ENCODE measurements at regions not wholly inside any gene's neighbourhood (a gene's known extent, or its start where the extent isn't known, plus 50 kb on each side); places are given as distances from the start of the nearest gene placed in this dataset.

DNA sequence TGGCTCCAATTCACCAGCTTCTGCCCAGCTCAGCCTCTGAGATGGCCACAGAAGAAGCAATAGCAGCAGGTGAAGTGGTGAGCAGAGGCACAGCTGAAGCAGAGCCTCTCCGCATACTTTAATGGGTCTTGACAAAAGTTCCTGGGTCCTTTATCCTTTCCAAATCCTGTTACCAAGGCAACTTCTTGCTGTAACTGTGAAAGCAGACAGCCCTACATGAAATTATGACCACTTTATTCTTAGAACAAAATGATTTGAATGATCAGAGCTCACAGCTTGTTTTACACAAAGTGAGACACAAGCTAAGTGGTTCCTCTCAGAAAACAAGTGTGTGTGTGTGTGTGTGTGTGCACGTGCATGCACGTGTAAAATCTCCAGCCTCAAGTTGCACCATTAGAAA is 245.6 kb downstream of the HTR7 start:
- no peak for DNase-seq

DNA sequence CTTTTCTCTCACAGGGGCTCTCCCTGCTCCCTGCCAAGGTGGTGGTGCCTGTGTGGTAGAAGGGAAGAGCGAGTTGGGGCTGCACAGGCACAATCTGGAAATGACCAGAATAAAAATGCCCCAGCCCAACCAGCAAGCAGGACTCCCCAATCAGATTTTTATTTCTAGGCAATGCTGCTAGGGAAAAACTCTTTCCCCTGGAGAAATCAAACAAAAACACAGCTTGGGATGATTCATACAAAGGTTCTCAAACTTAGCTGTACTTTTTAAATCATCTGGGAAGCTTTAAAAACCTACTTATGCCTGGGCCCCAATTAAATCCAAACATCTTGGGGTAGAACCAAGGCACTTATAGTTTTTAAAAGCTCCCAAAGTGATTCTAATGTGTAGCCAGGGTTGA is 243.2 kb downstream of the HTR7 start:
- no peak for DNase-seq

DNA sequence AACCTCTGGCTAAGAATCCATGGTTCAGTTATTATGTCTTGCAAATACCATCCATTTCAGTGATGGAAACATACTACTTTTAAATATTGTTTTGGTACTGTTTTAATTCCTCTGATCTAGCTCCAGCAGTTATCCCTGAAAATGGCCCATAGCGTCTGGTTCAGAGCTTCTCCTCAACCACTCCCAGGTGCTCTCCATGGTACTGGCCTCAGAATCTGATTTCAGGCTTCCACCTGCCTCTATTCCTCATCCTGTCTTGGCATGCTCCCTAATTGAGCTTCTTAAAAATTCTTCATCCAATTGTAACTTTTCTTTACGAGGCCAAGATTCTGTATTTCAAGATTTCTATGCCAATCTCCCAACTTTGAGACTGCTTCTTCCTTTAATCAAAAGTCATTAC is 236.3 kb downstream of the HTR7 start:
- DNase-seq = no peak

DNA sequence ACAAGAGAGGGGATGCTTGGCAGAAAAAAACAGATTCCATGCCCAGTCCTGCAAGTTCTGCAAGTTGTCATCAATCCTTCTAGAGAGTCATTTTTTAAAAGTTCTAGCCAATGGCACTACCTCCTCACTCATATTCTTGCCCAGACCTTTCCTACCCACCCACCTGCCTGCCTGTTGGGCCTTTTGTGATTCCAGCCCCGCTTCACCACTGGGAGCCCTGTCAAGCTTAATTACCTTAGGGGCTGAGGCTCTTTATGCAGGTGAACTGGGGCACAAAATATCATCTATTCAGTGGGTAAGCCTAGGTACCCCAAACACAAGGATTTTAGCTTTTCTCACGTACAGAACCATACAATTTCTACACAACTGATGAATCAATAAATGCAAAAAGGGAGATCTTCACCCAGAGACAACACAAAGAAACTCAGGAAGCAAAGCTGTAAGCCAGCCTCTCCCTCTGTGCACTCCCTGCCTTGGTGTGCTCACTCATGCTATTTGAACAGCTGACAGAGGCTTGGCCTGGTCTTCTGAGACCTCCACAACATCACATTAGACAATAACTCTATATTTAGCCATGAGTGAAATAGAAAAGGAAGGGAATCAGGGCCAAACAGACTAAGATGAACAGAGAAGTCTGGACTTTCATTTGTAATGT is 222.6 kb downstream of the HTR7 start:
- no peak for DNase-seq

DNA sequence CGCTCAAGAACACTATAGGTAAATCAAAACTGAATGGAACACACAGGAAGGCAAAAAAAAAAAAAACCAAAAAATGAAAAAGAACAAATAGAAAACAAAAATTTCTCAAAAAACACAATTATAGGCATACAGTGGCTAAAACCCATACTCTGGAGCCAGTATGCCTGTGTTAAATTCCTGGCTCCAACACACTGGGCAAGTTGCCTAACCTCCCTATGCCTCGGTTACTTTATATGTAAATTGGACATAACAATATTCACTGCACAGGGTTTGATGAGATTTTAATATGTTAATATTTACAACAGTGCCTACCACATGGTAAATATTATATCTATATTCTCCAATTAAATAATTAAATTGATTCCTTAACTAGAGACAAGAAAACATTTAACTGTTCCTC is 217.1 kb downstream of the HTR7 start:
- DNase-seq = no peak

DNA sequence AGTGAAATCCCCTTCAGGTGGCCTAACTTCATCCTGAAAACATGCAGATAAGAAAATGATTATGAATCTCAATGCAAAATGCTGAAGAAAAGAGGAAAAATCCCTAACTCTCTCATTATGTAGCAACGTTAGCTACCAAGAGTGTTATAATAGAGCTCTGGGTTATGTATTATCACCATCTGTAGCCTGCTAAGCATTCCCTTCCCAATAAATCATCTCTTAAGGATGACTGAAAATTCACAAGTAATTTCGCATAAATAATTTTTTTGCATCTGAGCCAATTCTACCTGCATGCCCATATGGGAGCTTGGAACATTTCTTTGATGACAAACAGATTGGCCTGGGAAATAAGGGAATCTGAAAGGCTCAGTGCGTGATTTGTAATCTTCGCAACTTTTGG is 216.1 kb downstream of the HTR7 start:
- no peak for DNase-seq

DNA sequence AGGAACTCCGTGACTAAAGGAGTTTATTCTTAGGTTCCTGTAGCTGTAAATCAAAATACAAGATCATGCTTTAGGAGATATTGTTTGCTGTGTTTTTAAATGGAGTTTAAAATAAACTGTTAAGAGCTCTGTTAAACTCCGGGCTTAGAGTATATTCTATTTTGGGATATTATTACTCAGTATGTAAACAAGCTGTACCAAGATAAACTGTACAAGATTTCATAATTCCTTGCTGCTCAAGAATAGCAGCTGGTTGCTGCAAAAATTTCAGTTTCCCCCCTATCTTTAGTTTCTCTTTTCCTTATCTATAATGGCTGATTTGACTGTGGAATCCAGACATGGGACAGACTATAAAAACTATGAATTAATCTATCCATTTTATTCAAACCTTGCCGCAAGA is 215.7 kb downstream of the HTR7 start:
- no peak for DNase-seq

DNA sequence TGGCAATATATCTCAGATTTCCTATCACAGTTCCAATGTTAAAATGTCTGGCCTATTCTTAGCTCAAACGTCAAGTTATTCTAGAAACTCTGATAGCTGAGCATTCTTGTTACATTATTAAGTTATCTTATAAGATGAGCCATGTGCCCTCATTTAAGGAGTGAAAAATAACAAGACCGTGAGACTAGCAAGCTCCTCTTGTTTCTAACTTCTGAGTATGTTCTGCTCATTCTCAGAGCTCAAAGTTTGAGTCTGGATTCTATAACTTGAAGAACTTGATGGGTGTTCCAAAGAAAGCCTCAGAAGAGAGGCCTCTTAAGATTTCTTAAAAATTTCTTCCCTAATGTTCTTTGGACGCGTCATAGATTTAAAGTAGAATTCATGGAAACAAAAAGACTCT is 215.2 kb downstream of the HTR7 start:
- DNase-seq = no peak

DNA sequence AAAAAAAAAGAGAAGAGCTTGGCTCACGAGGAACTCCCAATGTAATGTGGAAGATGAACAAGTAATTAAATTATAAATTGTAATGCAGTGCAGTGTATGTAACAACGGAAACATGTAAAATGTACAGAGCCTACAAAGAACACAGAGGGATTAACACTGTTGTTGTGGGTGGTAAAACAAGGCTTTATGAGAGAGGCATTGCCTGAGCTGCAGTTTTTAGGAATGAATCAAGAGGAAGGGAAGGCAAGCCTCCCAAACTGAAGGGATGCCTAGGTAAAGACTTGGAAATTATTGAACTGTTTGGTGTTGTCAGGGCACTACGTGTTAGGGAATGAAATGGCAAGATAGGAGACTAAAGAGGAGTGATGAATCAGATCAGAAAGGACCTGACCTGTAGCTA is 213.7 kb downstream of the HTR7 start:
- no peak for DNase-seq

DNA sequence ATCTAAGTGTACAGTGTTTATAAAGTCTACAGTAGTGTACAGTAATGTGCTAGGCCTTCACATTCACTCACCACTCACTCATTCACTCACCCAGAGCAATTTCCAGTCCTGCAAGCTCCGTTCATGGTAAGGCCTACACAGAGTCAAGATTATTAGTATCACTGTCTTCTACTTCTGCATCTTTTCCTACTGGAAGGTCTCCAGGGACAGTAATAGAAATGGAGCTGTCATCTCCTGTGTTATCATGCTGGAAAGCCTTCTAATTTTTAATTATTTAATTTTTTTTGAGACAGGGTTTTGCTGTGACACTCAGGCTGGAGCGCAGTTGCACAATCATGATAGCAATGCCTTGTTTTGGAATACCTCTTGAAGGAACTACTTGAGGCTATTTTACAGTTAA is 207.0 kb downstream of the HTR7 start:
- no peak for DNase-seq

DNA sequence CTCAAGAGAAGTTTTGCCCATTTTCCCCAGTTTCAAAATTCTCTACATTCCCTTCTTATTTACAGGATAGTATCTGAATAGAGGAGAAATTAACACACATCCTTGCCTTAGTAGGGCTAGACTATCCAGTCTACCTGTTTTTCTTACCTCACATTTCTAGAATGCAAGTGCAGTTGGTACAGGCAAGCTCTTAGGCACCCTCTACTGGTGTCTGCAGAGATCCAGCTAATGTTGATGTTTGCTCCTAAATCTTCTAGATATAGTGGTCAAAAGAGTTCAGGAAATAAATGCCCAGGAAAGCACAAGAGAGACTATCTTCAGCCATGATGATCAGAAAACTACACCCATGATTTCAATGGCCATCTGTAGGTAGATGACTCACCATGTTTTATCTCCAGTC is 205.3 kb downstream of the HTR7 start:
- no peak for DNase-seq

DNA sequence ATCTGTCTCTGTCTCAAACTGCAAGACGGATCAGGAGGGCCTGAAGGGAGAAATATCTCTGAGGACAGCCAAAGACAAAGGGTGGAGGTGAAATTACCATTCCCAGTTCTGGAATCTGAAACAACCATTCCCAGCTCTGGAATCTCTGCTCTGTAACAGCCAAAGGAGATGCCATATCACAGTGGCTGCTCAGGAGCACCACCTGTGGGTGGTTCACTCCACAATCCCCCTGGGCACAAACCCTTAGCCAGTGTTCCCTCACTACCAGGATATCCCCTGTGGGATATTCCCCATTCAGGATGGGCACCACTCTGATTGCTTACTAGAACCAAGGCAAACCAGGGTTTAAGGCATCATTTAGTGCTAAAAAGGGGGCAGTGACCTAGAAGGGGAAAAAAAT is 199.0 kb downstream of the HTR7 start:
- no peak for DNase-seq

DNA sequence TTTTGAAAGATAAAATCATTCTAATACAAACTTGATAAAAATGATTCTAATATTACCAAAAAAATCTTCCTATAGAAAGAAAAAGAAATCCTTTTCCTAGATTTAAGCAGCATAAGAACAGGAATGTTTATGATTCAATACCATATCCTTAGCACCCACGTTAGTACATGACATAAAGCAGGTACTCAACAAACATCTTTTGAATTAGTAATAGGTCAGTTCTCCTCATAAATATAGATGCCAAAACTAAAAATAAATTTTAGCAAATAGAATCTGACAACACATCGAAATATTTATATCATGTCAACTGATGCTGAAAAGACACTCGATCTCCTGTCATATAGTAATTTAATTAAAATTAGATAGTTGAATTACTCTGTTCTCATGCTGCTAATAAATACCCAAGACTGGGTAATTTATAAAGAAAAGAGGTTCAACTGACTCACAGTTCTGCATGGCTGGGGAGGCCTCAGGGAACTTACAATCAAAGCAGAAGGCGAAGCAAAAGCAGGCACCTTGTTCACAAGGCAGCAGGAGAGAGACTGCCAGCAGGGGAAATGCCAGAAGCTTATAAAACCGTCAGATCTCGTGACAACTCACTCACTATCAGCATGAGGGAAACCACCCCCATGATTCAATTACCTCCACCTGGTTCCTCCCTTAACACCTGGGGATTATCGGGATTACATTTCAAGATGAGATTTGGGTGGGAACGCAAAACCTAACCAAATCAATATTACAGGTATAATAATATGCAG is 191.8 kb downstream of the HTR7 start:
- no peak for DNase-seq

DNA sequence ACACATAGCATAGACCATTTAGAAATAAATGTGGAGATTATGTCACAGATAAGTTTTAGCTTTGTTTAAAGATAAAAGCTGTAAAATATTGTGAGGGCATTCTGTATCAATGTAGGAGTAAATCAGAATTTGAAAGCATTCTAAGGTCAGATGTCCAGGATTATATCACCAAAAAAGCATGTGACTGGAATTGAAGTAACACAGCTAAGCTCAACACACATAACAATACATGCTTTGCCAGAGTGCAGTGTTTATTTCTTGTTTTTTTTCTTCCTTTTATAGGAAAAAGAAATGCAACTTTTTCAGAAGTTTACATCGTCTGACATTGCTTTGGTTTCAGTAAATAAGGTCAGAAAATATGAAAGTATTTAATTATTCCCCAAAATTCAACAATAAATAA is 183.4 kb downstream of the HTR7 start:
- no peak for DNase-seq

DNA sequence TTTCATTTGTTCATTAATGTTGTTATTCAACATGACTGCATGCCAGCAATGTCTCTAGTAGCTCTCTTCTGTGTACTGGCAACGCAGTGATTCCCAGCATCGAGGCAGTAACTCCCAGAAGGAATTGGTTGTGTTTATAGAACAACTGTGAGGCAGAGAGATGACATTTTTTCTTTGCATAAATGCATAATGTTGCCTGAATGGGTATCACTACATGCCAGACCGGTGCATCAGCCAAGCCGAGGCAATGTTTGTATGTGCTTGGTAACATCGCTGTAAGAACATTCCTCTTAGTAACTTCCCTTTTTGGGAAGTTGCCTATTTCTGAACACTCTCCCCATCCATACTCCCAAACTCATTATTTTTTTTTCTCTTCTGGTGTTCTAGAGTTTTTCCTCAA is 182.9 kb downstream of the HTR7 start:
- DNase-seq = no peak

DNA sequence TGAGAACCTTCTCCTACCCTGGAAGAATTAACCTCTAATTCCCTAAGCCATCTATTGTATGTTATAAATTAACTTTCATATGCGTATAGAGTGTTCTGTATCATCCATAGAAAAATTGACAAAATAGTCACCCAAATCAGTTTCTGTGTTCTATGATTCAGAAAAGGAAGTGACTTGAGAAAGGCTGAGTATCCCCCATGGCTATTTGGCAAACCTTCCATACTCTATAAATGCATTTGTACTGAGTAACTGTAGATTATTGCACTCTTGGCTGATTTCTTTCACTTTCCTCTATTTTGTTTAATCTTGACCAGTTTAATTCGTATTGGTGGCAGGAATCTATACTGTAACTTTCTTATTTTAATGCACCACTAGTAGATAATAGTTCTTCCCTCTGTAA is 182.2 kb downstream of the HTR7 start:
- DNase-seq = no peak

Data from hematopoietic multipotent progenitor cell treated with erythropoietin and hydrocortisone succinate and interleukin-3 and kit ligand, for 8 days (in vitro differentiated cells).